AG09309 (cell line): ENCODE measurements at regions not wholly inside any gene's neighbourhood (a gene's known extent, or its start where the extent isn't known, plus 50 kb on each side); places are given as distances from the start of the nearest gene placed in this dataset.

Source experiments
- DNase-seq: peaks from one replicate; pipeline ENCODE4 v3.0.0-alpha.2; 2010; ENCODE audit warnings: low read depth
- H3K4me3 ChIP-seq: 2 replicates; pipeline ENCODE4 v1.5.1; 2011; ENCODE audit warnings: mild to moderate bottlenecking, low read depth, low read length, moderate library complexity; ENCODE audit not compliant: control insufficient read depth
- TF ChIP-seq, protein P1 (sequence below): IDR thresholded peaks from 2 replicates; pipeline ENCODE4 v1.5.1; 2011; ENCODE audit warnings: mild to moderate bottlenecking, low read depth, low read length, inconsistent platforms; ENCODE audit not compliant: insufficient read depth, control insufficient read depth; ENCODE audit errors: missing control alignments

DNA sequence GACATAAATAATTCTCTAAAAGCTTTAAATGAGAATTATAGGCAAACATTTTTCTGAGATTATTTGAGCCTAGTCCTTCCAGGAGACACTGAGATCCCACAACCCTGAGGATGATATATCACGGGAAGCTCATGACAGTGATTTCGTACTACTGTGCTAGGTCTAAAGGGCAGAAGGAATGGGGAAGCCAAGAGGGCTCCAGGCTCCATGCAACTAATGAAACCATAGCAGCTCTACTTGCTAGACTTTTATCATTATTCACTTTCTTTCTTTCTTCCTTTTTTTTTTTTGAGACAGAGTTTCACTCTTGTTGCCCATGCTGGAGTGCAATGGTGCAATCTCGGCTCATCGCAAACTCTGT, 57.3 kb upstream of the SGK1 start:
- TF ChIP-seq, protein P1, sequence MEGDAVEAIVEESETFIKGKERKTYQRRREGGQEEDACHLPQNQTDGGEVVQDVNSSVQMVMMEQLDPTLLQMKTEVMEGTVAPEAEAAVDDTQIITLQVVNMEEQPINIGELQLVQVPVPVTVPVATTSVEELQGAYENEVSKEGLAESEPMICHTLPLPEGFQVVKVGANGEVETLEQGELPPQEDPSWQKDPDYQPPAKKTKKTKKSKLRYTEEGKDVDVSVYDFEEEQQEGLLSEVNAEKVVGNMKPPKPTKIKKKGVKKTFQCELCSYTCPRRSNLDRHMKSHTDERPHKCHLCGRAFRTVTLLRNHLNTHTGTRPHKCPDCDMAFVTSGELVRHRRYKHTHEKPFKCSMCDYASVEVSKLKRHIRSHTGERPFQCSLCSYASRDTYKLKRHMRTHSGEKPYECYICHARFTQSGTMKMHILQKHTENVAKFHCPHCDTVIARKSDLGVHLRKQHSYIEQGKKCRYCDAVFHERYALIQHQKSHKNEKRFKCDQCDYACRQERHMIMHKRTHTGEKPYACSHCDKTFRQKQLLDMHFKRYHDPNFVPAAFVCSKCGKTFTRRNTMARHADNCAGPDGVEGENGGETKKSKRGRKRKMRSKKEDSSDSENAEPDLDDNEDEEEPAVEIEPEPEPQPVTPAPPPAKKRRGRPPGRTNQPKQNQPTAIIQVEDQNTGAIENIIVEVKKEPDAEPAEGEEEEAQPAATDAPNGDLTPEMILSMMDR: no peak
- DNase-seq: no peak
- no peak overlapping the region for H3K4me3 ChIP-seq

DNA sequence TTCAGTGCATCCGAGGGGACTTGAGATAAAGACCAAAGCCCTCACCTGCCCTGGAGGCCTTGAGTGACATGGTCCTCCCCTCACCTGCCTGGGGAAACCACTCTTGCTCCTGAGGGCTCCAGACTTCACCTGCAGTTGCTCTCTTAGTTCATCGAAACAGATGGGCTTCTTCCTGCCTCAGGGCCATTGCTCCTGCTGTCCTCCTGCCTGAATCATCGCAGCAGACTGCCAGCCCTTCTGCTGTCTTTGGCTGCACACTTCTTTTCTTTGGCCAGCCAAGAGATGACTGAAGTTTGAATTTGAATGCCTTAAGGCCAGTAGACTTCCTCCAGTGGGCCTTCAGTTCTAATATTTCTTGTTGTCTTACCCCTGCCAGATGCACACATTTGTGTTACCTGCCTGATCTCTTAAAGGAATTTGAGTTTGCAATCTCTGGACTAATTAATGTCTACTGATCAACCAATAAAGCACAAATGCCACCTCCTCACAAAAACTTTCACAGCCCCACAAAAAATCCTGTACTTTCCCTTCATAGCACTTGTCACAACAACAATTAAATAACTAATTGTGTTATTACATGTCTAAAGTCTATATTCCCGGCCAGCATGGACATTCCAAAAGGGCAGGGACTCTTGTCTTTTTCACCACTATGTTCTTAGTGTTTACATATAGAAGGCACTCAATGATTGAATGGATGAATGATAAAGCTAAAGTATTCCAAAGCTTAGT, 56.7 kb upstream of the SGK1 start:
- no peak overlapping the region for H3K4me3 ChIP-seq
- no peak for DNase-seq
- TF ChIP-seq, protein P1: no peak

DNA sequence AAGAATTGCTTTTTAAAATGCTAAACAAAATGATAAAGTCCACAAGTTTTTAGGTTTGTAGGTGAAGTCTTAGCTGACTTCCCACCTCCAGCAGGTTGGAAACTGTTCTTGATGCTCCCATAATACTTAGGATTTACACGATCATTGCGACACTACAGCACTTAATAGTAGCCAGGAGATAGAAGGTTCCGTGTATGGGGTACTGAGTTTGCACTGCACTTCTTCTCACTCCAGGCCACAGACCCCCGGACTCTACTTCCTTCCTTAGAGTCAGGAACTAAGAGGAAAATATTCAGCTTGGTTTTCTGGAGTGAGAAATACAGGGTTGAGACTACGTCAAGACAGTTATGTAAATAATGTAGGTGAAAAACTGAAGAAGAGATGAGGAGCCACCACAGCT, 56.1 kb upstream of the SGK1 start:
- TF ChIP-seq, protein P1: no peak
- DNase-seq: no peak
- H3K4me3 ChIP-seq: no peak overlapping the region

DNA sequence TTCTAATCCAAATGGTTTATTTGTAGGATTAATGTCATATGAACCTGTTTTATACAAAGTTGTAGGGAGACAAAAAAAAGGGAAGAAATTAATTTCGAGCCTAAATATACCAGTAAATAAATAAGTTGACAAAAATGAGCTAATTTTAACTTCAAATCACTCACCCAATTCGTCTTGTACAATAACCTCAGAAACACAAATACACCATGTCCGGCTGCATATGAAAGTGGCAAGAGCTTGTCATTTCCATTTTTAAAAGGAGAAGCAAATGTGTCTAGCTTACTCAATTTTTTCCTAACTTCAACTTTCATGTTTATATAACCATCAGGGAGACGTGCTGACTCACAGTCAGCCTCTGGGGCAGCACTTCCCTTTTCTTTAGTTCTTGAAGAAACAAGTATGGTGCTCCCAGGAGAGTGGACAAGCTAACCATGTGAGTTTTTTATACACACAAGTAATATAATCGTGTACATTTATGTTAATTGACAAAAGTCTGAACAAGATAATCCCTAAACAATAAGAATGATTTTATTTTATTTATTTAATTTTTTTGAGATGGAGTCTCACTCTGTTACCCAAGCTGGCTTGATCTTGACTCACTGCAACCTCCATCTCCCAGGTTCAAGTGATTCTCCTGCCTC, 55.5 kb upstream of the SGK1 start:
- DNase-seq: peak; percentile 73
- no peak overlapping the region for H3K4me3 ChIP-seq
- TF ChIP-seq, protein P1: no peak

DNA sequence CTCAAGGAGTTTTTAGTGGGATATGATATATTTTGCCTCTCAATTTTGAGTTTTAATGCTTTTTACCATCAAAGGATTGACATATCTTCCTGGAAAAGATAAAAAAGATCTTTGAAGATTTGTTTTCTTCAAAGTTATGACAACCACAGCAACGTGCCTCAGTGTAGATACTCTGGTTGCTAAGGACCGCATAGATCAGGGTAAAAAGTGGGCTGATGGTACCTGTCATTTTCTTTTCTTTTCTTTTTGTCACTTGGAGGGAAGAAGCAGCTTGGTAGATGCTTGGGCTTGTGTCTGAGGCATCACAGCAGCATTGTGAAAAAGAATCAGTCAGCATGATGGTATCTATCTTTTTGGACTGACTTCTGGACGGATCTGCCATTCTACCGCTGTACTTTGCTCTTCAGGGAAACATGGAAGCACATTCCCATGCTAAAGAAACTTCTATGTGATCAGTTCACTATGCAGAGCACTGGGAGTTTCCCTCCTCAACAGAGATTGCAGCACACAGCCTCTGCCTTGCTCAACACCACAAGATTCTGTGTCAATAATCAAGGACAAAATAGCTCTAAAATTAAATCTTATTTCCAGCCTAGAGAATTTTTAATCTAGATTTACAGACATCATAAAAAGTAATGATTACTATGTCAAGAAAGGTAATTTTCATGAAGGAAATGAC, 54.8 kb upstream of the SGK1 start:
- DNase-seq: peak; percentile 41
- no peak overlapping the region for H3K4me3 ChIP-seq
- TF ChIP-seq, protein P1: no peak

DNA sequence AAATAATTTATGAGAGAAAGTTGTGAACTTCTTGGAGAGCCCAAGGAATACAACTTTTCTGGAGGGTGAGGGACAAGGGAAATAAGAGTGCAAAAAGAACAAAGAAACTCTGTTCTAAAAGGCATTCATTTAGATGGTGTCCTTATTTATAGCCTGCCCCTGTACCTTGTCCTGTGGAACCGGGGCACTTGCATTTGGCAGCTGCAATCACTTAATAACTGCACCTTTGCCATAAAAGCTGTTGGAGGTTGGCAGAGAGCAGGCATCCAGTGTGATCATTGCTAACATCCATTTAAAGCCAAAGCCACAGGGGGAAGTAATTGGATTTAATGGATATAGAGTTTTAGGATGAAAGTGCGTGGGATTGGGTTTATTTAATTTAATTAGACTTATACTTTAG, 50.8 kb upstream of the SGK1 start:
- TF ChIP-seq, protein P1: no peak

More for the DNA sequence above, 50.8 kb upstream of the SGK1 start:
- DNase-seq: no peak
- no peak overlapping the region for H3K4me3 ChIP-seq
